Upper lobe of left lung (tissue), 4 donors: ENCODE measurements at regions not wholly inside any gene's neighbourhood (a gene's known extent, or its start where the extent isn't known, plus 50 kb on each side); places are given as distances from the start of the nearest gene placed in this dataset.

ENCODE experiments used
- CTCF ChIP-seq, 6 experiments: fragments of 450-650 bp in 4 of 6; fragments of 200-600 bp in 2 of 6; sonication (generic) in 2 of 6; IDR thresholded peaks; one replicate each; pipeline ENCODE4 v1.5.1; 2016 to 2019; ENCODE audit warnings: antibody characterized with exemption in 6 of 6
- POLR2A ChIP-seq, 4 donors: fragments of 450-650 bp; IDR thresholded peaks; one replicate each; pipeline ENCODE4 v1.5.1; 2016 to 2017; ENCODE audit warnings: antibody characterized with exemption in 4 of 4, mild to moderate bottlenecking in 2 of 4

GRCh38 chr2:149984311-149984710 lies 396.7 kb upstream of the MMADHC start:
- TF ChIP-seq CTCF (IDR thresholded peaks at IDR 0.05) (no peak), POLR2A (IDR thresholded peaks at IDR 0.05) (no peak)
